HEK293 (cell line): ENCODE measurements at regions not wholly inside any gene's neighbourhood (a gene's known extent, or its start where the extent isn't known, plus 50 kb on each side); places are given as distances from the start of the nearest gene placed in this dataset.

ENCODE experiments used
- GLI4 ChIP-seq: fragments of 450-650 bp; formaldehyde crosslinking; IDR thresholded peaks from 2 replicates; pipeline ENCODE4 v1.5.1; 2016; ENCODE audit warnings: missing biosample characterization, missing genetic modification characterization
- HOXD13 ChIP-seq: sonication (generic); formaldehyde crosslinking; IDR thresholded peaks from 2 replicates; pipeline ENCODE4 v1.8.0; 2022; ENCODE audit warnings: missing genetic modification reagents, borderline replicate concordance
- YY1 ChIP-seq: fragments of 450-650 bp; formaldehyde crosslinking; IDR thresholded peaks from 2 replicates; pipeline ENCODE4 v1.5.1; 2018; ENCODE audit warnings: missing biosample characterization, missing genetic modification characterization
- ZNF10 ChIP-seq: fragments of 450-650 bp; formaldehyde crosslinking; IDR thresholded peaks from 2 replicates; pipeline ENCODE4 v1.5.1; 2017; ENCODE audit warnings: missing biosample characterization, missing genetic modification characterization
- ZNF174 ChIP-seq: fragments of 450-650 bp; formaldehyde crosslinking; IDR thresholded peaks from 2 replicates; pipeline ENCODE4 v1.5.0; 2017; ENCODE audit warnings: missing biosample characterization, mild to moderate bottlenecking, missing genetic modification characterization
- ZNF202 ChIP-seq: fragments of 450-650 bp; formaldehyde crosslinking; IDR thresholded peaks from 2 replicates; pipeline ENCODE4 v1.5.1; 2016; ENCODE audit warnings: missing biosample characterization, missing genetic modification characterization, borderline replicate concordance
- ZNF280D ChIP-seq: fragments of 450-650 bp; formaldehyde crosslinking; IDR thresholded peaks from 2 replicates; pipeline ENCODE4 v1.5.1; 2016; ENCODE audit warnings: missing biosample characterization, missing genetic modification characterization
- ZNF302 ChIP-seq: fragments of 450-650 bp; formaldehyde crosslinking; IDR thresholded peaks from 2 replicates; pipeline ENCODE4 v1.5.1; 2016; ENCODE audit warnings: missing biosample characterization, missing genetic modification characterization, low read depth
- ZNF660 ChIP-seq: fragments of 450-650 bp; IDR thresholded peaks from 2 replicates; pipeline ENCODE4 v1.5.1; 2018; ENCODE audit warnings: missing biosample characterization, mild to moderate bottlenecking, missing genetic modification characterization
- ZNF701 ChIP-seq: fragments of 450-650 bp; formaldehyde crosslinking; IDR thresholded peaks from 2 replicates; pipeline ENCODE4 v1.5.1; 2016; ENCODE audit warnings: missing biosample characterization, missing genetic modification characterization
- ZNF707 ChIP-seq: fragments of 450-650 bp; formaldehyde crosslinking; IDR thresholded peaks from 2 replicates; pipeline ENCODE4 v1.5.1; 2016; ENCODE audit warnings: missing biosample characterization, missing genetic modification characterization
- TF ChIP-seq, protein P1 (sequence below): fragments of 450-650 bp; formaldehyde crosslinking; IDR thresholded peaks from 2 replicates; pipeline ENCODE4 v1.5.1; 2016; ENCODE audit warnings: missing biosample characterization, missing genetic modification characterization, low read depth
- TF ChIP-seq, protein P2 (sequence below): fragments of 450-650 bp; formaldehyde crosslinking; IDR thresholded peaks from 2 replicates; pipeline ENCODE4 v1.5.1; 2017; ENCODE audit warnings: missing biosample characterization, missing genetic modification characterization

GRCh38 chr22:34688825-34689224 is 377.1 kb upstream of the ISX start:
- TF ChIP-seq ZNF280D, result no peak
- no peak for TF ChIP-seq HOXD13 (CRISPR knock-in tag)
- TF ChIP-seq ZNF660 (tag by site-specific recombination), result no peak
- no peak for TF ChIP-seq ZNF302 (tag by site-specific recombination)
- TF ChIP-seq ZNF202 (tag by site-specific recombination), result no peak
- no peak for TF ChIP-seq ZNF701 (tag by site-specific recombination)
- no peak for TF ChIP-seq YY1 (tag by site-specific recombination)
- TF ChIP-seq, protein P1, sequence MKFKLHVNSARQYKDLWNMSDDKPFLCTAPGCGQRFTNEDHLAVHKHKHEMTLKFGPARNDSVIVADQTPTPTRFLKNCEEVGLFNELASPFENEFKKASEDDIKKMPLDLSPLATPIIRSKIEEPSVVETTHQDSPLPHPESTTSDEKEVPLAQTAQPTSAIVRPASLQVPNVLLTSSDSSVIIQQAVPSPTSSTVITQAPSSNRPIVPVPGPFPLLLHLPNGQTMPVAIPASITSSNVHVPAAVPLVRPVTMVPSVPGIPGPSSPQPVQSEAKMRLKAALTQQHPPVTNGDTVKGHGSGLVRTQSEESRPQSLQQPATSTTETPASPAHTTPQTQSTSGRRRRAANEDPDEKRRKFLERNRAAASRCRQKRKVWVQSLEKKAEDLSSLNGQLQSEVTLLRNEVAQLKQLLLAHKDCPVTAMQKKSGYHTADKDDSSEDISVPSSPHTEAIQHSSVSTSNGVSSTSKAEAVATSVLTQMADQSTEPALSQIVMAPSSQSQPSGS (tag by site-specific recombination), result no peak
- no peak for TF ChIP-seq ZNF10 (tag by site-specific recombination)
- TF ChIP-seq ZNF174, result no peak
- TF ChIP-seq ZNF707 (tag by site-specific recombination), result no peak
- TF ChIP-seq GLI4, result no peak
- TF ChIP-seq, protein P2, sequence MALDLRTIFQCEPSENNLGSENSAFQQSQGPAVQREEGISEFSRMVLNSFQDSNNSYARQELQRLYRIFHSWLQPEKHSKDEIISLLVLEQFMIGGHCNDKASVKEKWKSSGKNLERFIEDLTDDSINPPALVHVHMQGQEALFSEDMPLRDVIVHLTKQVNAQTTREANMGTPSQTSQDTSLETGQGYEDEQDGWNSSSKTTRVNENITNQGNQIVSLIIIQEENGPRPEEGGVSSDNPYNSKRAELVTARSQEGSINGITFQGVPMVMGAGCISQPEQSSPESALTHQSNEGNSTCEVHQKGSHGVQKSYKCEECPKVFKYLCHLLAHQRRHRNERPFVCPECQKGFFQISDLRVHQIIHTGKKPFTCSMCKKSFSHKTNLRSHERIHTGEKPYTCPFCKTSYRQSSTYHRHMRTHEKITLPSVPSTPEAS (tag by site-specific recombination), result no peak
